Osteoblast (primary cell): ENCODE measurements at regions not wholly inside any gene's neighbourhood (a gene's known extent, or its start where the extent isn't known, plus 50 kb on each side); places are given as distances from the start of the nearest gene placed in this dataset.

Experiments used
- DNase-seq: peaks from one replicate; pipeline ENCODE4 v3.0.0; 2011; ENCODE audit warnings: low spot score, mixed read lengths; ENCODE audit not compliant: insufficient read length; ENCODE audit errors: missing footprints
- H2AFZ ChIP-seq: 2 replicates; pipeline ENCODE4 v1.6.0; 2011; ENCODE audit warnings: mild to moderate bottlenecking, low read length
- H3K27ac ChIP-seq: 2 replicates; pipeline ENCODE4 v1.5.1; 2011; ENCODE audit warnings: mild to moderate bottlenecking, low read depth, low read length, moderate library complexity
- H3K27me3 ChIP-seq: 2 replicates; pipeline ENCODE4 v1.6.0; 2012; ENCODE audit warnings: mild to moderate bottlenecking, control low read depth, inconsistent platforms, low read length, moderate library complexity; ENCODE audit not compliant: insufficient read depth
- H3K36me3 ChIP-seq: 2 replicates; pipeline ENCODE4 v1.5.1; 2011; ENCODE audit warnings: mild to moderate bottlenecking, low read length, control low read depth, moderate library complexity; ENCODE audit not compliant: insufficient read depth
- H3K4me1 ChIP-seq: 2 replicates; pipeline ENCODE4 v1.5.1; 2011; ENCODE audit warnings: mild to moderate bottlenecking, low read length, control low read depth, moderate library complexity; ENCODE audit not compliant: insufficient read depth
- H3K4me2 ChIP-seq: 2 replicates; pipeline ENCODE4 v1.6.0; 2011; ENCODE audit warnings: mild to moderate bottlenecking, low read length; ENCODE audit not compliant: insufficient read depth
- H3K4me3 ChIP-seq: fragments of 200-600 bp; sonication (generic); 3 replicates; pipeline ENCODE4 v1.5.1; 2012; ENCODE audit warnings: mild to moderate bottlenecking, low read length, inconsistent platforms; ENCODE audit not compliant: insufficient read depth
- H3K79me2 ChIP-seq: 2 replicates; pipeline ENCODE4 v1.6.0; 2012; ENCODE audit warnings: mild to moderate bottlenecking, low read length, control low read depth, inconsistent platforms; ENCODE audit not compliant: insufficient read depth
- H3K9me3 ChIP-seq: 2 replicates; pipeline ENCODE4 v1.5.1; 2011; ENCODE audit warnings: low read depth, low read length, control low read depth
- H4K20me1 ChIP-seq: 2 replicates; pipeline ENCODE4 v1.6.0; 2012; ENCODE audit warnings: mild to moderate bottlenecking, low read length, control low read depth; ENCODE audit not compliant: insufficient read depth
- TF ChIP-seq, protein P1 (sequence below): IDR thresholded peaks from 2 replicates; pipeline ENCODE4 v1.5.1; 2011; ENCODE audit warnings: mild to moderate bottlenecking, low read depth, low read length, moderate library complexity; ENCODE audit errors: extremely low read depth

DNA sequence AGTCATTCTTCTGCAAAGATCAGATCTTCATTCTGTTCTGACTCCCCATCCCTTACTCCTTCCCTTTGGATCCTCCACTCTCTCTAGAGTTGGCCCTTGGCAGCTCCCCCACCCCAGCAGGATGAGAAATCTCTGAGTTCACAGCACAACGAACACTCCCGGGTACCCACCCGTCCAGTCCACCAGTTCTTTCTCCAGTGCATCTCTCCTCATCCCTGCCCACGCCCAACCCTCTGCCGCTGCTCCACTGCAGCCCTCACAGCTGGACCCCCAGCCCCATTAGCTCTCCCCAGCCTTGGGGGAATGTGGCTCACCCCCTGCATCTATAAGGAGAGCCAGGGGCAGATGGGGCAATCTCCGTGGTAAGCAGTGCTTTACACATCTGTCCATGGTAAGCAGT is 125.7 kb downstream of the MATN1 start:
- no peak overlapping the region for H3K4me2 ChIP-seq
- peaks cover 4% of the 10 kb centered on the region for H3K27me3 ChIP-seq
- TF ChIP-seq, protein P1, sequence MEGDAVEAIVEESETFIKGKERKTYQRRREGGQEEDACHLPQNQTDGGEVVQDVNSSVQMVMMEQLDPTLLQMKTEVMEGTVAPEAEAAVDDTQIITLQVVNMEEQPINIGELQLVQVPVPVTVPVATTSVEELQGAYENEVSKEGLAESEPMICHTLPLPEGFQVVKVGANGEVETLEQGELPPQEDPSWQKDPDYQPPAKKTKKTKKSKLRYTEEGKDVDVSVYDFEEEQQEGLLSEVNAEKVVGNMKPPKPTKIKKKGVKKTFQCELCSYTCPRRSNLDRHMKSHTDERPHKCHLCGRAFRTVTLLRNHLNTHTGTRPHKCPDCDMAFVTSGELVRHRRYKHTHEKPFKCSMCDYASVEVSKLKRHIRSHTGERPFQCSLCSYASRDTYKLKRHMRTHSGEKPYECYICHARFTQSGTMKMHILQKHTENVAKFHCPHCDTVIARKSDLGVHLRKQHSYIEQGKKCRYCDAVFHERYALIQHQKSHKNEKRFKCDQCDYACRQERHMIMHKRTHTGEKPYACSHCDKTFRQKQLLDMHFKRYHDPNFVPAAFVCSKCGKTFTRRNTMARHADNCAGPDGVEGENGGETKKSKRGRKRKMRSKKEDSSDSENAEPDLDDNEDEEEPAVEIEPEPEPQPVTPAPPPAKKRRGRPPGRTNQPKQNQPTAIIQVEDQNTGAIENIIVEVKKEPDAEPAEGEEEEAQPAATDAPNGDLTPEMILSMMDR = no peak
- H3K27ac ChIP-seq = no peak overlapping the region
- no peak overlapping the region for H2AFZ ChIP-seq
- H4K20me1 ChIP-seq = no peaks in the 10 kb centered on the region
- no peak for DNase-seq
- no peaks in the 10 kb centered on the region for H3K9me3 ChIP-seq
- no peaks in the 10 kb centered on the region for H3K4me1 ChIP-seq
- H3K36me3 ChIP-seq = no peaks in the 10 kb centered on the region
- H3K4me3 ChIP-seq = no peak overlapping the region
- no peaks in the 10 kb centered on the region for H3K79me2 ChIP-seq

DNA sequence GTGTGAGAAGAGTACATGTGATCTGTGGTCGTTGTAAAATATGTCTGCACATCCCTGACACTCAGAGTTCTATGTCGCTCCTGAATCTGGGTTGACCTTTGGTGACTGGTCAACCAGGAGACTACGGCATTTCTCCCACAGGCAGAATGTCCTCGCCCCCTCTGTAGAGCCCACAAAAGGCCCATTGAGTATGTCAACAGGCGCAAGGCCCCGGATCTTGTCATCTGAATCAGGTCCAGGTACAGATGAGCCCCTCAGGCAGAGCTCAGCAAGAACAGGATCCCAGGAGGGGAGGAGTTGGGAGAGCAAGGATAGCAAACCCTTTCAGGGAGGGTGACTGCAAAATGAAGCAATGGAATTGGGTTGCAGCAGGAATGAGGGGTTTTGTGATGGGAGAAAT is 126.5 kb downstream of the MATN1 start:
- no peaks in the 10 kb centered on the region for H4K20me1 ChIP-seq
- H3K27me3 ChIP-seq = peaks cover 4% of the 10 kb centered on the region
- no peak overlapping the region for H3K27ac ChIP-seq
- H3K4me2 ChIP-seq = no peak overlapping the region
- H3K4me1 ChIP-seq = no peaks in the 10 kb centered on the region
- H3K4me3 ChIP-seq = no peak overlapping the region
- DNase-seq = no peak
- TF ChIP-seq, protein P1 = no peak
- no peaks in the 10 kb centered on the region for H3K79me2 ChIP-seq
- H3K36me3 ChIP-seq = no peaks in the 10 kb centered on the region
- H3K9me3 ChIP-seq = no peaks in the 10 kb centered on the region
- no peak overlapping the region for H2AFZ ChIP-seq

DNA sequence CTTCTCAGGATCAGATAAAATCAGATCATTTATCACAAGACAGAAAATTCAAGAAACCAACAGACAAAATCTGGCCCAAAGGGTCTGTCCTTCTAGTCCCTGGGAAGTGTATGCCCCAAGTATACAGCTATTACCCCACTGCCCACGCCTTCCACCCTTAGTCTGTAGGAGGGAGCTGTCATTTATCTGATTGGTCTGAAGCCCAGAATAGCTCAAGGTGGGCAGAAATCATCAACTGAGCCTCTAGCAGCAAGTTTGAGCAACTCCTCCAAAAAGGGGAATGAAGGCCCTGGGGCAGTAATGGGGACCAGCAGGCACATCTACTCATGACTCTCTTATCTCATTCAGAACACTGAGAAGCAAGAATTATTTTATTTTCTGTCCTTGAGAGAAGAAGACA is 126.9 kb downstream of the MATN1 start:
- Histone ChIP-seq H3K4me1 (no peaks in the 10 kb centered on the region), H3K79me2 (no peaks in the 10 kb centered on the region), H4K20me1 (no peaks in the 10 kb centered on the region), H3K9me3 (no peaks in the 10 kb centered on the region), H2AFZ (no peak overlapping the region), H3K4me3 (no peak overlapping the region), H3K27me3 (peaks cover 4% of the 10 kb centered on the region), H3K36me3 (no peaks in the 10 kb centered on the region), H3K4me2 (no peak overlapping the region), H3K27ac (no peak overlapping the region)
- no peak for DNase-seq
- TF ChIP-seq, protein P1 = no peak

DNA sequence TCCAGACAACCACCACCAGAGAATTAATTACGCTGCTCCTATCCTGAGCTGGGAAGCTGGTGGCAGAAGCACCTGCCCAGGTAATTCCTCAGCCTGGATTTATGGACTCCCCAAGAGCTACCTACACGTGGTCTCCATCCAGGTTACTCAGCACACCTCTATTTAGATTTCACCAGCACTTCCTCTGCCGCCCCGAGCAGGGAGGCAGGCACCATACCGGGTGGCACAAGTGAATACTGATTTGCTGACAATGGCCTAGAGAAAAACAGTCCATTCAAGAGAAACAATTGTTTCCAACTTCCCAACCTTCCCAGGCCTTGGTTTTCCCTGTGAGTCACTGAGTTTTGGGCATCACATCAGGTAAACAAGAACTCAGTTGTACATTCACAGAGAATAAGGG is 134.3 kb downstream of the MATN1 start:
- H3K9me3 ChIP-seq = no peaks in the 10 kb centered on the region
- no peaks in the 10 kb centered on the region for H4K20me1 ChIP-seq

More for the DNA sequence above, 134.3 kb downstream of the MATN1 start:
- Histone ChIP-seq H3K4me2 (no peak overlapping the region), H3K4me3 (no peak overlapping the region), H3K4me1 (no peaks in the 10 kb centered on the region), H3K79me2 (no peaks in the 10 kb centered on the region), H3K27ac (no peak overlapping the region), H3K27me3 (no peaks in the 10 kb centered on the region), H2AFZ (no peak overlapping the region), H3K36me3 (no peaks in the 10 kb centered on the region)
- TF ChIP-seq, protein P1 = no peak
- no peak for DNase-seq
